UCSD-AML1 (cell line): ENCODE measurements at regions not wholly inside any gene's neighbourhood (a gene's known extent, or its start where the extent isn't known, plus 50 kb on each side); places are given as distances from the start of the nearest gene placed in this dataset.
"Not testable (repeated sequence)": the region's sequence is repeated elsewhere in the genome, so short reads cannot be mapped to it uniquely, and the experiment has no call there.

Experiments
- DNase-seq: peaks from one replicate; lab custom pipeline; 2025; ENCODE audit not compliant: unreplicated experiment; lab: John Stamatoyannopoulos, UW

GRCh38 chr9:65454666-65455065, 169.7 kb upstream of the FOXD4L5 start:
- DNase-seq = not testable (repeated sequence)

- DNase-seq = not testable (repeated sequence)
Observed at GRCh38 chr9:65454034-65454433, 169.0 kb upstream of the FOXD4L5 start.

GRCh38 chr9:65449886-65450610, 165.0 kb upstream of the FOXD4L5 start:
- not testable (repeated sequence) for DNase-seq

- no peak for DNase-seq
Observed at GRCh38 chr9:65449423-65449822, 164.4 kb upstream of the FOXD4L5 start.

- not testable (repeated sequence) for DNase-seq
Observed at GRCh38 chr9:65447146-65447545, 162.1 kb upstream of the FOXD4L5 start.

GRCh38 chr9:65445991-65446390, 161.0 kb upstream of the FOXD4L5 start:
- not testable (repeated sequence) for DNase-seq

- no peak for DNase-seq
Observed at GRCh38 chr9:65444943-65445342, 159.9 kb upstream of the FOXD4L5 start.

- DNase-seq = not testable (repeated sequence)
Observed at GRCh38 chr9:65442116-65442515, 157.1 kb upstream of the FOXD4L5 start.

GRCh38 chr9:65441324-65441920, 156.4 kb upstream of the FOXD4L5 start:
- not testable (repeated sequence) for DNase-seq

GRCh38 chr9:65437724-65438123, 152.7 kb upstream of the FOXD4L5 start:
- DNase-seq = no peak

GRCh38 chr9:65435464-65435863, 150.5 kb upstream of the FOXD4L5 start:
- no peak for DNase-seq

- no peak for DNase-seq
Observed at GRCh38 chr9:65432722-65433323, 147.8 kb upstream of the FOXD4L5 start.

- no peak for DNase-seq
Observed at GRCh38 chr9:65432051-65432450, 147.0 kb upstream of the FOXD4L5 start.

- no peak for DNase-seq
Observed at GRCh38 chr9:65430221-65430620, 145.2 kb upstream of the FOXD4L5 start.

GRCh38 chr9:65427361-65427760, 142.4 kb upstream of the FOXD4L5 start:
- DNase-seq = not testable (repeated sequence)

- not testable (repeated sequence) for DNase-seq
Observed at GRCh38 chr9:65426813-65427212, 141.8 kb upstream of the FOXD4L5 start.

- DNase-seq = no peak
Observed at GRCh38 chr9:65426231-65426630, 141.2 kb upstream of the FOXD4L5 start.

- DNase-seq = not testable (repeated sequence)
Observed at GRCh38 chr9:65425183-65425582, 140.2 kb upstream of the FOXD4L5 start.

- not testable (repeated sequence) for DNase-seq
Observed at GRCh38 chr9:65424437-65424984, 139.5 kb upstream of the FOXD4L5 start.

GRCh38 chr9:65423691-65424436, 138.9 kb upstream of the FOXD4L5 start:
- not testable (repeated sequence) for DNase-seq
